ENCODE measurements at regions not wholly inside any gene's neighbourhood (a gene's known extent, or its start where the extent isn't known, plus 50 kb on each side); places are given as distances from the start of the nearest gene placed in this dataset.
A peak's percentile ranks its signal among the peaks of the same experiment; 100 is the strongest.
"Not testable (repeated sequence)": the region's sequence is repeated elsewhere in the genome, so short reads cannot be mapped to it uniquely, and the experiment has no call there.

DNA sequence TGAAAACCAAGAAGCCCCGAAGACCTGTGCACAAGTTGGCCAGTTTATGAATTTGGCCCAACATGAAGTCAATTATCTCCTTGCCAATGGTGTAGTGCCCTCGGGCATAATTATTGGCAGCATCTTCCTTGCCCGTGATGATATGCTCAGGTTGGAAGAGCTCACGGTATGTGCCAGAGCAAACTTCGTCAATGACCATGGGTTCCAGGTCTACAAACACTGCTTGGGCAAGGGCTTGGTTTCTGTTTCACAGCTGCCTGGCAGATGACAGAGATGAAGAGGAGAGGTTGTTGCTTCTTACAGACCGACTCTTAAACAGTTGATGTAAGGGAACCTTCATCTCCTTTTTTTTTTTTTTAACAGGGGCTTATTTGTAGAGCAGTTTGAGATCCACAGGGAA, 135.6 kb upstream of the PLS3 start:
- DNase-seq: no peak
- TF ChIP-seq, protein P1, sequence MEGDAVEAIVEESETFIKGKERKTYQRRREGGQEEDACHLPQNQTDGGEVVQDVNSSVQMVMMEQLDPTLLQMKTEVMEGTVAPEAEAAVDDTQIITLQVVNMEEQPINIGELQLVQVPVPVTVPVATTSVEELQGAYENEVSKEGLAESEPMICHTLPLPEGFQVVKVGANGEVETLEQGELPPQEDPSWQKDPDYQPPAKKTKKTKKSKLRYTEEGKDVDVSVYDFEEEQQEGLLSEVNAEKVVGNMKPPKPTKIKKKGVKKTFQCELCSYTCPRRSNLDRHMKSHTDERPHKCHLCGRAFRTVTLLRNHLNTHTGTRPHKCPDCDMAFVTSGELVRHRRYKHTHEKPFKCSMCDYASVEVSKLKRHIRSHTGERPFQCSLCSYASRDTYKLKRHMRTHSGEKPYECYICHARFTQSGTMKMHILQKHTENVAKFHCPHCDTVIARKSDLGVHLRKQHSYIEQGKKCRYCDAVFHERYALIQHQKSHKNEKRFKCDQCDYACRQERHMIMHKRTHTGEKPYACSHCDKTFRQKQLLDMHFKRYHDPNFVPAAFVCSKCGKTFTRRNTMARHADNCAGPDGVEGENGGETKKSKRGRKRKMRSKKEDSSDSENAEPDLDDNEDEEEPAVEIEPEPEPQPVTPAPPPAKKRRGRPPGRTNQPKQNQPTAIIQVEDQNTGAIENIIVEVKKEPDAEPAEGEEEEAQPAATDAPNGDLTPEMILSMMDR (IDR thresholded peaks at IDR 0.05; ENCODE audit: low read depth, low read length): no peak
- no peaks in the 10 kb centered on the region for H3K4me1 ChIP-seq
- H3K4me3 ChIP-seq (ENCODE audit: low read depth, low read length): no peak overlapping the region
- no peaks in the 10 kb centered on the region for H3K36me3 ChIP-seq
- H3K9me3 ChIP-seq: no peaks in the 10 kb centered on the region
- H3K27me3 ChIP-seq: no peaks in the 10 kb centered on the region

DNA sequence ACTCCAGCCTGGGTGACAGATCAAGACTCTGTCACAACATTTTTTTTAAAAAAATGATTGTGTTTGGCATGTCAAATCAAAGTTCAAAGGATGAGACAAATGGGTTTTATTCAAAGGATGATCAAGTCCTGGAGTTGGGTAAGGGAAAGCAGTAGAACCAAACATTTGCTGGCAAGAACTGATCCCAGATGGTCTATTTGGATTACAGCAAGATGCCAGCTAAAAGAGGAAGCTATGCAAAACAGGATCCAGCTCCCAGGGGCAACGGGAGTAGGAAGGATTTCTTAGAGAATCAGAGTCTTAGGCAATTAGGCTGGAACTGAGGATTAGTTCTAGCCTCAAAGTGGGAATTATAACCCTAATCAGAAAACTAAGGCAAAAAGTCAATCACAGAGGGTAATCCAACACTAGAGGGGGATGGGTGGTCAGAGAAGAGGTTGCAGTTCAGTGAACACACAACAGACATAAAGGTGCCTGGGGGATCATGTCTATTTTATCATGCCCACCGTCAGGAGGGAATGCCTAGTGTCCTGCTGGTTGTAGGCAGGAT, 133.0 kb upstream of the PLS3 start:
- Histone ChIP-seq H3K4me1 (no peaks in the 10 kb centered on the region), H3K4me3 (ENCODE audit: low read depth, low read length) (no peak overlapping the region), H3K36me3 (no peaks in the 10 kb centered on the region), H3K9me3 (no peaks in the 10 kb centered on the region), H3K27me3 (no peaks in the 10 kb centered on the region)
- TF ChIP-seq, protein P1 (IDR thresholded peaks at IDR 0.05; ENCODE audit: low read depth, low read length): no peak
- no peak for DNase-seq

DNA sequence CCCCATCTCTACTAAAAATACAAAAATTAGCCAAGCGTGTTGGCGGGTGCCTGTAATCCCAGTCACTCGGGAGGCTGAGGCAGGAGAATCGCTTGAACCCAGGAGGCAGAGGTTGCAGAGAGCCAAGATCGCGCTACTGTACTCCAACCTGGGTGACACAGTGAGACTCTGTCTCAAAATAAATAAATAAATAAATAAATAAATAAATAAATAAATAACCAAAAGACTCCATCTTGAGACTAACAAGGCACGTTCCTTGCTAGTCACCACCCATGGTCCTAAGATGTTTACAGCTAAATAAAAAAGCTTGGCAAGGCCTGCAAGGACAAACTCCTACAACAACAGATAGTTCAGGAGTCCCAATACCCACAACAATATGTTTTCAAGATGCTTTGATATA, 126.1 kb upstream of the PLS3 start:
- H3K27me3 ChIP-seq; H3K9me3 ChIP-seq; H3K4me3 ChIP-seq (ENCODE audit: low read depth, low read length); H3K36me3 ChIP-seq; H3K4me1 ChIP-seq; DNase-seq: not testable (repeated sequence)

DNA sequence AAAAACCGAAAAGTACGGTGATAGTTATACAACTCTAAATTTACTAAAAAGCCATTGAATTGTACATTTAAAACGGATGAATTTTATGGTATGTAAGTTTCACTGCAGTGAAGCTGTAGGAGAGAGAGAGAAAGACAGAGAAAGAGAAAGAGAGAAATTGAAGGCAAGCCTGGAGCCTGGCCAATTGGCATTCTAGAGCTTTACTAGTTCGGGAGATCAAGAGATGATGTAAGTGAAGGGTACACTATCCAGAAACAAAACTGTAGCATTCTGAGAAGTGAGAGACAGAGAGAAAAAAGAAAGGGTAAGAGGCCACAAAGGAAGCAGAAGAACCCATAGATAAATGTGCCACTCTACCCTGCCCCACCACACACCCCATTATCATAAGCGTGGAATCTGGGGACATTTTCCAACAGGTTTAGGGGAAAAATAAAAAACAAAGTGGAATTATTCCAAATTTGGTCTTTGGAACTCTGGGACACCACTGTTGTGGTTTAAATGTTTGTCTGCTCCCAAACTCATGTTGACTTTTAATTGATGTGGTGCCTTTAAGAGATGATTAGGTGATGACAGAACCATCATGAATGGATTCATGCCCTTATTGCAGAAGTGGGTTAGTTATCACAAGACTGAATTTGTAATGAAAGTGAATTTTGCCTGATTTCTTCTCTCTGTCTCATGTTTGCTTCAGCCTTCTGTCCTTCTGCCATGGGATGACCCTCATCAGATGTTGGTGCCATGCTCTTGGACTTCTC, 123.0 kb upstream of the PLS3 start:
- H3K27me3 ChIP-seq: no peaks in the 10 kb centered on the region

DNA sequence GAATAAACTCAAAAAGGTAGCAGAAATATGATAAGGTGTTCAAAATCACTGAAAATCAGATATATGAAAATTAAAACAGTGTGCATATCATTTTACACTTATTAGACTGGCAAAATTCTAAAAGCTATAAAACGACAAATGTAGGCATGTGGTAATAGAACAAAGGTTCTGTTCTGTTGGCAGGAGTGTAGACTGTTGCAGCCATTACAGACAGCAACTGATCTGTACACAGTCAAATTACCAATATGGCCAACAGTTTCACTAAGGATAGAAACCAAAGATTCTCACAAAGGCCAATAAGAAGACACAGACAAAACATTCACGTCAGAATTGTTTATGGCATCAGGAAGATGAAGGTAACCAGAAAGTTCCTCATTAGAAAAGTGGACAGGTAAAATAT, 112.8 kb upstream of the PLS3 start:
- TF ChIP-seq, protein P1 (IDR thresholded peaks at IDR 0.05; ENCODE audit: low read depth, low read length): no peak
- Histone ChIP-seq H3K36me3 (no peaks in the 10 kb centered on the region), H3K27me3 (no peaks in the 10 kb centered on the region), H3K4me1 (no peaks in the 10 kb centered on the region; the same call in 1 of the 2 replicates), H3K9me3 (no peaks in the 10 kb centered on the region), H3K4me3 (ENCODE audit: low read depth, low read length) (no peak overlapping the region)
- no peak for DNase-seq

More for the DNA sequence above, 123.0 kb upstream of the PLS3 start:
- Histone ChIP-seq H3K4me1 (no peaks in the 10 kb centered on the region), H3K36me3 (no peaks in the 10 kb centered on the region), H3K9me3 (no peaks in the 10 kb centered on the region), H3K4me3 (ENCODE audit: low read depth, low read length) (no peak overlapping the region)
- TF ChIP-seq, protein P1 (IDR thresholded peaks at IDR 0.05; ENCODE audit: low read depth, low read length): no peak
- no peak for DNase-seq

DNA sequence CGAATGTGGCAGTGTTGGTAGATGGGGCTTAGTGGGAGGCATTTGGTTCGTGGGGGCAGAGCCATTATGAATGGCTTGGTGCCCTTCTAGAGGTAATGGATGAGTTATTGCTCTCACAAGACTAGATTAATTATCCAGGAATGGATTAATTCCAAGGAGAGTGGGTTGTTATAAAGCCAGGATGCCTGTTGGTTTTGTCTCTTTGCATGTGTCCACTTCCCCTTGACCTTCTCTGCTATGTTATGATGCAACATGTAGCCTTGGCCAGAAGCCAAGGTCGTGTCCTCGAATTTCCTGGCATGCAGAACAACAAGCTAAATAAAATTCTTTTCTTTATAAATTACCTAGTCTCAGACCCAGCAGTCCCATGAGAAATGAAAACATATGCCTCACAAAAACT, 111.2 kb upstream of the PLS3 start:
- no peaks in the 10 kb centered on the region for H3K36me3 ChIP-seq
- H3K4me3 ChIP-seq (ENCODE audit: low read depth, low read length): no peak overlapping the region
- no peaks in the 10 kb centered on the region for H3K27me3 ChIP-seq
- no peaks in the 10 kb centered on the region for H3K9me3 ChIP-seq
- TF ChIP-seq, protein P1 (IDR thresholded peaks at IDR 0.05; ENCODE audit: low read depth, low read length): no peak
- no peaks in the 10 kb centered on the region; the same call in 1 of the 2 replicates for H3K4me1 ChIP-seq
- peak; percentile 19 for DNase-seq
